DND-41 (cell line): ENCODE measurements at regions not wholly inside any gene's neighbourhood (a gene's known extent, or its start where the extent isn't known, plus 50 kb on each side); places are given as distances from the start of the nearest gene placed in this dataset.

Experiments used
- ATAC-seq: fragments of 200-7000 bp; cut with Tn5 transposase; 3 replicates; pipeline ENCODE4 v1.9.1; 2021; ENCODE audit warnings: low read depth; ENCODE audit not compliant: insufficient read depth
- DNase-seq: peaks from one replicate; pipeline ENCODE4 v3.0.0-alpha.2; 2020
- H2AFZ ChIP-seq: 2 replicates; pipeline ENCODE4 v1.6.0; 2012; ENCODE audit warnings: low read depth, low read length
- H3K27ac ChIP-seq: 2 replicates; pipeline ENCODE4 v1.5.1; 2012; ENCODE audit warnings: low read length, inconsistent platforms
- H3K27me3 ChIP-seq: fragments of 200-600 bp; sonication (generic); 2 replicates; pipeline ENCODE4 v1.6.0; 2012; ENCODE audit warnings: low read length, mild to moderate bottlenecking, inconsistent platforms; ENCODE audit not compliant: insufficient read depth, poor library complexity
- H3K36me3 ChIP-seq: 2 replicates; pipeline ENCODE4 v1.5.1; 2012; ENCODE audit warnings: low read length, inconsistent platforms; ENCODE audit not compliant: insufficient read depth
- H3K4me1 ChIP-seq: 2 replicates; pipeline ENCODE4 v1.5.1; 2012; ENCODE audit warnings: mild to moderate bottlenecking, low read length; ENCODE audit not compliant: insufficient read depth
- H3K4me2 ChIP-seq: 2 replicates; pipeline ENCODE4 v1.6.0; 2012; ENCODE audit warnings: mild to moderate bottlenecking, moderate library complexity, low read length, inconsistent platforms; ENCODE audit not compliant: insufficient read depth
- H3K4me3 ChIP-seq, 2 experiments: fragments of 200-600 bp in 1 of 2; shearing (Covaris generic) in 1 of 2; 2 replicates each; pipeline ENCODE4 v1.5.1; 2012 to 2016; ENCODE audit warnings: inconsistent platforms in 2 of 2, low read length in 2 of 2, mild to moderate bottlenecking in 2 of 2, low read depth in 1 of 2, moderate library complexity in 1 of 2
- H3K79me2 ChIP-seq: 2 replicates; pipeline ENCODE4 v1.6.0; 2012; ENCODE audit warnings: low read length, inconsistent platforms; ENCODE audit not compliant: insufficient read depth
- H3K9ac ChIP-seq: 2 replicates; pipeline ENCODE4 v1.6.0; 2012; ENCODE audit warnings: low read depth, mild to moderate bottlenecking, inconsistent platforms, low read length, moderate library complexity
- H3K9me3 ChIP-seq: 2 replicates; pipeline ENCODE4 v1.5.1; 2012; ENCODE audit warnings: low read length, moderate library complexity, mild to moderate bottlenecking, inconsistent platforms; ENCODE audit not compliant: insufficient read depth, severe bottlenecking
- H4K20me1 ChIP-seq: 2 replicates; pipeline ENCODE4 v1.6.0; 2012; ENCODE audit warnings: low read length; ENCODE audit not compliant: insufficient read depth
- EZH2 ChIP-seq: IDR thresholded peaks from 3 replicates; pipeline ENCODE4 v1.6.1; 2012; ENCODE audit warnings: borderline replicate concordance, low read depth, mild to moderate bottlenecking, moderate library complexity, low read length, inconsistent platforms; ENCODE audit not compliant: severe bottlenecking
- TF ChIP-seq, protein P1 (sequence below): IDR thresholded peaks from 2 replicates; pipeline ENCODE4 v1.5.1; 2012; ENCODE audit warnings: borderline replicate concordance, low read length, moderate library complexity, mild to moderate bottlenecking; ENCODE audit not compliant: poor library complexity, severe bottlenecking; ENCODE audit errors: extremely low read depth

GRCh38 chr5:42930934-42931333 is 109.2 kb downstream of the ANXA2R start:
- Histone ChIP-seq H3K27me3 (no peaks in the 10 kb centered on the region), H3K4me2 (no peak overlapping the region), H3K79me2 (no peaks in the 10 kb centered on the region), H3K9me3 (peaks cover 6% of the 10 kb centered on the region), H2AFZ (no peak overlapping the region), H3K4me3 (no peak overlapping the region), H3K36me3 (no peaks in the 10 kb centered on the region), H3K27ac (no peak overlapping the region), H4K20me1 (no peaks in the 10 kb centered on the region), H3K9ac (no peak overlapping the region), H3K4me1 (no peaks in the 10 kb centered on the region)
- ATAC-seq (no peak), DNase-seq (no peak)
- no peak for TF ChIP-seq EZH2

DNA sequence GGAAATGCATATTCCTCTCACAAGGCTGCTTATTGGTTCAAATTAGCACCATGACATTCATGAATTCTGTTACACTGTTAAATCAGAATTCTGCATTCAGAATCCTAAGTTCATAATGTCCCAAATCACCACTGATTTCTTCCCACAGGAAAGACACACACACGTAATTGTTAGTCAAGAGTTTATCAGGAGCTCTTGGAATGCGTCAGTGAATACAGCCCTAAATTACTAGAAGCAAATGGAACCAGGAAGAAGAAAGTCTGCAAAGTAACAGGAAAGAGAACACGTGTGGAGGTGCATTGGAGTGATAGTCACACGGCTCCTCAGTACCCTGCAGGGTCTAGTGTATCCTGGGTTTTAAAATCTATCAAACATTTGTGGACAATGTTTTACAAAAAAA is 110.2 kb downstream of the ANXA2R start:
- H3K9ac ChIP-seq, result no peak overlapping the region
- no peaks in the 10 kb centered on the region for H3K36me3 ChIP-seq
- no peaks in the 10 kb centered on the region for H4K20me1 ChIP-seq
- no peak overlapping the region for H2AFZ ChIP-seq
- ATAC-seq (no peak), DNase-seq (no peak)
- no peaks in the 10 kb centered on the region for H3K4me1 ChIP-seq
- no peak overlapping the region for H3K4me2 ChIP-seq
- H3K9me3 ChIP-seq, result peaks cover 6% of the 10 kb centered on the region
- TF ChIP-seq, protein P1, sequence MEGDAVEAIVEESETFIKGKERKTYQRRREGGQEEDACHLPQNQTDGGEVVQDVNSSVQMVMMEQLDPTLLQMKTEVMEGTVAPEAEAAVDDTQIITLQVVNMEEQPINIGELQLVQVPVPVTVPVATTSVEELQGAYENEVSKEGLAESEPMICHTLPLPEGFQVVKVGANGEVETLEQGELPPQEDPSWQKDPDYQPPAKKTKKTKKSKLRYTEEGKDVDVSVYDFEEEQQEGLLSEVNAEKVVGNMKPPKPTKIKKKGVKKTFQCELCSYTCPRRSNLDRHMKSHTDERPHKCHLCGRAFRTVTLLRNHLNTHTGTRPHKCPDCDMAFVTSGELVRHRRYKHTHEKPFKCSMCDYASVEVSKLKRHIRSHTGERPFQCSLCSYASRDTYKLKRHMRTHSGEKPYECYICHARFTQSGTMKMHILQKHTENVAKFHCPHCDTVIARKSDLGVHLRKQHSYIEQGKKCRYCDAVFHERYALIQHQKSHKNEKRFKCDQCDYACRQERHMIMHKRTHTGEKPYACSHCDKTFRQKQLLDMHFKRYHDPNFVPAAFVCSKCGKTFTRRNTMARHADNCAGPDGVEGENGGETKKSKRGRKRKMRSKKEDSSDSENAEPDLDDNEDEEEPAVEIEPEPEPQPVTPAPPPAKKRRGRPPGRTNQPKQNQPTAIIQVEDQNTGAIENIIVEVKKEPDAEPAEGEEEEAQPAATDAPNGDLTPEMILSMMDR, result no peak
- no peak for TF ChIP-seq EZH2
- no peak overlapping the region for H3K4me3 ChIP-seq
- H3K27ac ChIP-seq, result no peak overlapping the region
- H3K79me2 ChIP-seq, result no peaks in the 10 kb centered on the region
- no peaks in the 10 kb centered on the region for H3K27me3 ChIP-seq

GRCh38 chr5:42927730-42928129 is 112.4 kb downstream of the ANXA2R start:
- no peak overlapping the region for H3K4me2 ChIP-seq
- no peak for DNase-seq
- no peak overlapping the region for H2AFZ ChIP-seq
- H3K4me3 ChIP-seq, result no peak overlapping the region
- TF ChIP-seq EZH2, result no peak
- TF ChIP-seq, protein P1, result no peak
- no peaks in the 10 kb centered on the region for H3K4me1 ChIP-seq
- H3K27me3 ChIP-seq, result no peaks in the 10 kb centered on the region
- no peak overlapping the region for H3K9ac ChIP-seq
- H3K9me3 ChIP-seq, result peaks cover 6% of the 10 kb centered on the region
- ATAC-seq, result no peak
- H3K79me2 ChIP-seq, result no peaks in the 10 kb centered on the region
- H3K27ac ChIP-seq, result no peak overlapping the region
- no peaks in the 10 kb centered on the region for H4K20me1 ChIP-seq
- no peaks in the 10 kb centered on the region for H3K36me3 ChIP-seq

- DNase-seq, result no peak
- Histone ChIP-seq H3K36me3 (no peaks in the 10 kb centered on the region), H4K20me1 (no peaks in the 10 kb centered on the region), H3K9me3 (no peaks in the 10 kb centered on the region), H3K27ac (no peak overlapping the region), H3K4me2 (no peak overlapping the region), H3K79me2 (no peaks in the 10 kb centered on the region), H3K4me1 (no peaks in the 10 kb centered on the region), H3K27me3 (no peaks in the 10 kb centered on the region), H2AFZ (no peak overlapping the region), H3K9ac (no peak overlapping the region), H3K4me3 (no peak overlapping the region)
- no peak for TF ChIP-seq EZH2
- TF ChIP-seq, protein P1, result no peak
- no peak for ATAC-seq
Observed at GRCh38 chr5:42924686-42925085, 113.0 kb upstream of the SELENOP start.
